Uterus (tissue), 3 donors: ENCODE measurements at regions not wholly inside any gene's neighbourhood (a gene's known extent, or its start where the extent isn't known, plus 50 kb on each side); places are given as distances from the start of the nearest gene placed in this dataset.

Experiments used
- DNase-seq, 2 donors: peaks; one replicate each; pipeline ENCODE4 v3.0.0-alpha.2; 2019 to 2020
- H3K27ac ChIP-seq, 2 donors: fragments of 200-600 bp; sonication (generic); 1 replicate in 1 of 2; 2 replicates in 1 of 2; pipeline ENCODE4 v1.5.1; 2016 to 2018
- H3K27me3 ChIP-seq, 2 donors: fragments of 200-600 bp; sonication (generic); one replicate each; pipeline ENCODE4 v1.5.1; 2018 to 2019; ENCODE audit warnings: control low read depth in 1 of 2
- H3K36me3 ChIP-seq, 2 donors: fragments of 200-600 bp; sonication (generic); one replicate each; pipeline ENCODE4 v1.5.1; 2019; ENCODE audit warnings: control low read depth in 1 of 2
- H3K4me1 ChIP-seq, 2 donors: fragments of 200-600 bp; sonication (generic); one replicate each; pipeline ENCODE4 v1.5.1; 2018 to 2019; ENCODE audit warnings: control low read depth in 1 of 2
- H3K4me3 ChIP-seq, 2 donors: fragments of 200-600 bp; sonication (generic); 1 replicate in 1 of 2; 2 replicates in 1 of 2; pipeline ENCODE4 v1.5.1; 2018 to 2019; ENCODE audit warnings: mild to moderate bottlenecking in 1 of 2
- H3K9me3 ChIP-seq, 2 donors: fragments of 200-600 bp; sonication (generic); one replicate each; pipeline ENCODE4 v1.5.1; 2019; ENCODE audit warnings: control low read depth in 1 of 2
- POLR2A ChIP-seq, 2 donors: fragments of 450-650 bp; IDR thresholded peaks; one replicate each; pipeline ENCODE4 v1.6.1; 2016; ENCODE audit warnings: antibody characterized with exemption in 2 of 2, mild to moderate bottlenecking in 1 of 2, moderate library complexity in 1 of 2
- intact Hi-C: fragments of 100-400 bp; cut with DNase I; formaldehyde crosslinking; loops from one replicate; pipeline ENCODE4 v1.15.1; 2023; ENCODE audit warnings: low total_unique reads
- TF ChIP-seq, protein P1 (sequence below), 4 experiments: fragments of 200-600 bp in 2 of 4; fragments of 450-650 bp in 2 of 4; sonication (generic) in 2 of 4; IDR thresholded peaks; one replicate each; pipeline ENCODE4 v1.5.1; 2016 to 2019; ENCODE audit warnings: antibody characterized with exemption in 4 of 4, mild to moderate bottlenecking in 2 of 4, moderate library complexity in 1 of 4
- donor health status: DM: yes; HTN: yes; CAD: no.

DNA sequence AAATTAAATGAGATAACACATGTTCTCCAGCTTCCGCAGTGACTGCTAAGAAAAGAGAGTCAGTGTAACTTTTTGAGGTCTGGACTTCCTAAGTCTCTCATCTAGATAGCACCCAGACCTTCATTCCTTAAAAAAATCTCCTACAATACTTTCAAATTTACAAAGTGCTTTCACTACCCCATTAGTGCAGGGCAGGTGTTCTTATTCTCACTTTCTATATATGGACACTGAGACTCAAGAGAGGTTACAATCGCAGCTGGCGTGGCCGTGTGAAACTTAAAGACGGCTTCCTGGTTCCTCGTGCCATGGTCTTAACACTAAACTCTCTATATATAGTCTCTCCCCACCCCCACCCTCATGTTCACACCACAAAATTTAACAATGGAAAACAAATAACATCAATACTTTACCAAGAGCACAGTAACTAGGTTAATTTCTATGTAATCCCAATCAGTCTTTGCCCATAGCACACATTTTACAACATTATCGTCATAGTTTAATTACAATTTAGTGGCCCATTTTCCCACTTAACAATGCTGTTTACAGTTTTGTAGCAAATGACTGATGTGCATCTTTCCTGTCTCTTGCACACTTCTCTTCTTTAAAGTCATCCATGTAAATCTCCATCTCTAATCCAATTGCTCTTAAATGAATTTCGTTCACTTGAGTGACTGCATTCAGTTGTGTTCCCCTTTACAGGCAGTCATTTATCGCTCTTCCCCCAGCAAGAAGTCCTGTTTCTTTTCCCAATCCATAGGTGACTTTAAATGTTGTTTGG lies 78.8 kb upstream of the ARID1B start:
- H3K9me3 ChIP-seq: no peaks in the 10 kb centered on the region
- TF ChIP-seq, protein P1, sequence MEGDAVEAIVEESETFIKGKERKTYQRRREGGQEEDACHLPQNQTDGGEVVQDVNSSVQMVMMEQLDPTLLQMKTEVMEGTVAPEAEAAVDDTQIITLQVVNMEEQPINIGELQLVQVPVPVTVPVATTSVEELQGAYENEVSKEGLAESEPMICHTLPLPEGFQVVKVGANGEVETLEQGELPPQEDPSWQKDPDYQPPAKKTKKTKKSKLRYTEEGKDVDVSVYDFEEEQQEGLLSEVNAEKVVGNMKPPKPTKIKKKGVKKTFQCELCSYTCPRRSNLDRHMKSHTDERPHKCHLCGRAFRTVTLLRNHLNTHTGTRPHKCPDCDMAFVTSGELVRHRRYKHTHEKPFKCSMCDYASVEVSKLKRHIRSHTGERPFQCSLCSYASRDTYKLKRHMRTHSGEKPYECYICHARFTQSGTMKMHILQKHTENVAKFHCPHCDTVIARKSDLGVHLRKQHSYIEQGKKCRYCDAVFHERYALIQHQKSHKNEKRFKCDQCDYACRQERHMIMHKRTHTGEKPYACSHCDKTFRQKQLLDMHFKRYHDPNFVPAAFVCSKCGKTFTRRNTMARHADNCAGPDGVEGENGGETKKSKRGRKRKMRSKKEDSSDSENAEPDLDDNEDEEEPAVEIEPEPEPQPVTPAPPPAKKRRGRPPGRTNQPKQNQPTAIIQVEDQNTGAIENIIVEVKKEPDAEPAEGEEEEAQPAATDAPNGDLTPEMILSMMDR (IDR thresholded peaks at IDR 0.05): no peak
- TF ChIP-seq POLR2A (IDR thresholded peaks at IDR 0.05): no peak
- no peak overlapping the region for H3K27ac ChIP-seq
- H3K4me1 ChIP-seq: no peaks in the 10 kb centered on the region
- H3K36me3 ChIP-seq: no peaks in the 10 kb centered on the region
- DNase-seq: no peak
- H3K4me3 ChIP-seq: no peak overlapping the region
- intact Hi-C loops: no loop called here
- H3K27me3 ChIP-seq: no peaks in the 10 kb centered on the region

DNA sequence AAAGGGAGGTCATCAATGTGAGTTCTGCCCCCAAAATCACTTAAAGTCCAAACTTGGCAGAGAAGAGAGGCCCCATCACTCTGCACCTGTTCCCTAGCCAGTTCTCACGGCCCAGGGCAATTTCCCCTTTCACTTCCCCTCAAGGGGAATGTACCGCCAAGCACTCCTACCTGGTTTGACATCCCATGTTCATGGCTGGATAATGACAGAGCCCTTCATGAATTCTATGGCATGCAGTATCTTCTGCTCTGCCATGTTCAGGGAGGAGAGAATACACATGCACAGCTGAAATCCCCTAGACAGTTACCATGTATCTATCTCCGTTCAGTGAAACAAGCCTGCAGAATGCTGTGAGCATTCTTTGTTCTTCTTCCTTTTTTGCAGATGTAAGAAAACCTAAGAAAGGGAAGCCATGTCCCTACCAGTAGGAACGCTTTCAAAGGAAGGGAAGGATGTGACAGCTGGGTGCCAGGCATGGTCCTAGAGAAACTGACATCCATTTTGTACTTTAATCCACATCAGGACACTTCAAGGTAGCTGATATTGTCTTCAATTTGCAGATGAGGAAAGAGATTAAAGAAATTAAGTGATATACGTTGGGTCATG lies 79.8 kb upstream of the ARID1B start:
- intact Hi-C loops: no loop called here
- H3K4me3 ChIP-seq: no peak overlapping the region
- no peaks in the 10 kb centered on the region for H3K9me3 ChIP-seq
- DNase-seq: no peak
- no peaks in the 10 kb centered on the region for H3K4me1 ChIP-seq
- H3K27ac ChIP-seq: no peak overlapping the region
- TF ChIP-seq, protein P1 (IDR thresholded peaks at IDR 0.05): no peak
- no peak for TF ChIP-seq POLR2A (IDR thresholded peaks at IDR 0.05)
- no peaks in the 10 kb centered on the region for H3K27me3 ChIP-seq
- no peaks in the 10 kb centered on the region for H3K36me3 ChIP-seq

DNA sequence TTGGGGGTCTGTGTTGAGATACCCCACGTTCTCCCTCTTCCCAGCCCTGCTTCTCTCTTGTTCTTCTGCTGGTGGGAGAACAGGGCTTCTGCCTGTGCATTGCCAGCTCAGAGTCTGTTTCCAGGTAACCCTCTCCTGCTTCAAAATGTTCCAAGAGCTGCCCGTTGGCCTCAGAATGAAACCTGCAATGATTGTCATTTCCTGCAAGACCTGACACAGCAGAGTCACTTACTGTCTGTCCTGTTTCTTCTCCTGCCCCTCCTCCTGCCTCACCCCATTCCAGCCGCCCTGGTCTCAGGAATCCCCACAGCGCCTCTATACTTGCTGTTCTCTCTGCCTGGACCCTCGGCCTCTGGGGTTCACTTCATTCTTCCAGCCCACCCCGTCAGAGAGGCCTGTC lies 81.4 kb upstream of the ARID1B start:
- Histone ChIP-seq H3K27ac (no peak overlapping the region), H3K4me3 (no peak overlapping the region), H3K9me3 (no peaks in the 10 kb centered on the region), H3K36me3 (no peaks in the 10 kb centered on the region), H3K27me3 (no peaks in the 10 kb centered on the region), H3K4me1 (no peaks in the 10 kb centered on the region)
- no peak for DNase-seq
- TF ChIP-seq, protein P1 (IDR thresholded peaks at IDR 0.05): no peak
- no peak for TF ChIP-seq POLR2A (IDR thresholded peaks at IDR 0.05)
- intact Hi-C loops: no loop called here

DNA sequence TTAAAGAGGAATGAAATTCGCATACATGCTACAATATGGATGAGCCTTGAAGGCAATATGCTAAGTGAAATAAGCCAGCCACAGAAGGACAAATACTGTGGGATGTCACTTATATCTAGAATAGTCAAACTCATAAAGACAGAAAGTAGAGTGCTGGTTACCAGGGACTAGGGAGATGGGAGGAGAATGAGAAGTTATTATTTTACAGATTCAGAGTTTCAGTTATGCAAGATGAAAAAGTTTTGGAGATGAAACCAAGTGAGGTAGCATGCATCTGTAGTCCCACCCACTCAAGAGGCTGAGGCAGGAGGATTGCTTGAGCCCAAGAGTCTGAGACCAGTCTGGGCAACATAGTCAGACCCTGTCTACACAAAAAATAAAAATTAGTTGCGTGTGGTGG lies 82.5 kb upstream of the ARID1B start:
- no peaks in the 10 kb centered on the region for H3K36me3 ChIP-seq
- DNase-seq: no peak
- intact Hi-C loops: no loop called here
- H3K4me1 ChIP-seq: no peaks in the 10 kb centered on the region
- no peaks in the 10 kb centered on the region for H3K27me3 ChIP-seq
- H3K9me3 ChIP-seq: no peaks in the 10 kb centered on the region
- no peak overlapping the region for H3K27ac ChIP-seq
- H3K4me3 ChIP-seq: no peak overlapping the region
- TF ChIP-seq, protein P1 (IDR thresholded peaks at IDR 0.05): no peak
- no peak for TF ChIP-seq POLR2A (IDR thresholded peaks at IDR 0.05)

DNA sequence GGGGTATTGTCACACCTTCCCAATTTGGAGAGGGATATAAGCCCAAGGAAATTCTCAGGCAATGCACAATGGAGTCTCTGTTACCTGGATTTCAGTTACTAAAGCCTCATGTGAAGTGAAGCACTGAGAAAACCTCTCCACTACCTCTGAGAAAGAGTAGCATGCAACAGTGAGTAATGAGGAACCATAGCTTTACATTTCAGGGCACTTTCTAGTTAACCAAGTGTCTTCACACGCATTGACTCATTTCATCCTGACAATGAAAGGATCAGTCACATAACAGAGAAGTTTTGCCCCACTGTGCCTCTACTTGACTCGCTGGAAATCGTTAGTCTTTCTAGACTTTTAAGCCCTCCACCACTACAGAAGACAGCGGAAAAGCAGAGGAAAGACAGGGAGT lies 86.2 kb upstream of the ARID1B start:
- DNase-seq: no peak
- H3K9me3 ChIP-seq: no peaks in the 10 kb centered on the region
- intact Hi-C loops: no loop called here

More for the DNA sequence above, 86.2 kb upstream of the ARID1B start:
- TF ChIP-seq, protein P1 (IDR thresholded peaks at IDR 0.05): no peak
- TF ChIP-seq POLR2A (IDR thresholded peaks at IDR 0.05): no peak
- Histone ChIP-seq H3K4me1 (no peaks in the 10 kb centered on the region), H3K4me3 (no peak overlapping the region), H3K27me3 (no peaks in the 10 kb centered on the region), H3K27ac (no peak overlapping the region), H3K36me3 (no peaks in the 10 kb centered on the region)
